SK-N-SH (cell line): ENCODE measurements at regions not wholly inside any gene's neighbourhood (a gene's known extent, or its start where the extent isn't known, plus 50 kb on each side); places are given as distances from the start of the nearest gene placed in this dataset.
A peak's percentile ranks its signal among the peaks of the same experiment; 100 is the strongest.

ENCODE experiments used
- CTCF ChIA-PET: fragments of 300-600, 350-600 bp; formaldehyde crosslinking; extraction: SDS; loops from one replicate; lab custom pipeline; 2021; lab: Yijun Ruan, JAX
- POLR2A ChIA-PET: fragments of 350-600 bp; sonication (Branson Sonifier 250); formaldehyde crosslinking; extraction: SDS; loops from one replicate; lab custom pipeline; 2020; ENCODE audit warnings: antibody characterized with exemption, inconsistent platforms; lab: Yijun Ruan, JAX
- DNase-seq: peaks from one replicate; pipeline ENCODE4 v3.0.0; 2012
- H2AFZ ChIP-seq: fragments of 200-600 bp; sonication (generic); 2 replicates; pipeline ENCODE4 v1.8.1; 2016; ENCODE audit warnings: antibody characterized with exemption, mild to moderate bottlenecking, low read depth
- H3F3A ChIP-seq: fragments of 200-600 bp; sonication (generic); replicated peaks from 2 replicates; pipeline ENCODE3; 2016; ENCODE audit warnings: antibody characterized with exemption, mild to moderate bottlenecking; ENCODE audit not compliant: insufficient read depth
- H3K27ac ChIP-seq, 2 experiments: fragments of 200-500 bp in 1 of 2; fragments of 200-600 bp in 1 of 2; sonication (Bioruptor generic) in 1 of 2; sonication (generic), shearing (Covaris generic) in 1 of 2; 2 replicates each; pipeline versions ENCODE4 v1.5.1 to v1.6.1; 2014 to 2016; ENCODE audit warnings: low read depth in 2 of 2, inconsistent platforms in 1 of 2, low read length in 1 of 2, mild to moderate bottlenecking in 1 of 2, mixed read lengths in 1 of 2
- H3K27me3 ChIP-seq: fragments of 200-600 bp; sonication (generic), shearing (Covaris generic); 2 replicates; pipeline ENCODE4 v1.6.1; 2016; ENCODE audit warnings: mixed run types; ENCODE audit not compliant: insufficient read depth
- H3K36me3 ChIP-seq, 2 experiments: fragments of 200-500 bp in 1 of 2; fragments of 200-600 bp in 1 of 2; sonication (Bioruptor generic) in 1 of 2; sonication (generic) in 1 of 2; replicated peaks in 1 of 2; 2 replicates each; pipeline versions ENCODE3 to v1.5.1; 2014 to 2016; ENCODE audit warnings: low read length in 1 of 2, mild to moderate bottlenecking in 1 of 2; ENCODE audit not compliant: insufficient read depth in 2 of 2, control insufficient read depth in 1 of 2
- H3K4me1 ChIP-seq, 2 experiments: fragments of 200-500 bp in 1 of 2; fragments of 200-600 bp in 1 of 2; sonication (Bioruptor generic) in 1 of 2; sonication (generic), shearing (Covaris generic) in 1 of 2; 2 replicates each; pipeline versions ENCODE4 v1.5.1 to v1.6.1; 2014 to 2016; ENCODE audit warnings: low read depth in 1 of 2, low read length in 1 of 2, mixed run types in 1 of 2; ENCODE audit not compliant: insufficient read depth in 2 of 2, control insufficient read depth in 1 of 2
- H3K4me2 ChIP-seq: fragments of 200-600 bp; sonication (generic), shearing (Covaris generic); 2 replicates; pipeline ENCODE4 v1.6.1; 2017; ENCODE audit warnings: mixed run types
- H3K4me3 ChIP-seq, 2 experiments: fragments of 200-500 bp in 1 of 2; fragments of 200-600 bp in 1 of 2; sonication (Bioruptor generic) in 1 of 2; sonication (generic), shearing (Covaris generic) in 1 of 2; 2 replicates each; pipeline versions ENCODE4 v1.5.1 to v1.8.1; 2014 to 2016; ENCODE audit warnings: low read depth in 2 of 2, inconsistent platforms in 1 of 2, low read length in 1 of 2, mild to moderate bottlenecking in 1 of 2, mixed read lengths in 1 of 2, moderate library complexity in 1 of 2
- H3K79me2 ChIP-seq: fragments of 200-600 bp; sonication (generic); 2 replicates; pipeline ENCODE4 v1.8.1; 2017; ENCODE audit warnings: mild to moderate bottlenecking; ENCODE audit not compliant: insufficient read depth
- H3K9ac ChIP-seq: fragments of 200-600 bp; sonication (generic); 2 replicates; pipeline ENCODE4 v1.6.1; 2017; ENCODE audit warnings: mixed run types
- H3K9me2 ChIP-seq: fragments of 200-600 bp; sonication (generic); 2 replicates; pipeline ENCODE4 v1.6.1; 2017; ENCODE audit warnings: mixed run types
- H3K9me3 ChIP-seq: fragments of 200-600 bp; sonication (generic); 2 replicates; pipeline ENCODE4 v1.6.1; 2017; ENCODE audit warnings: mixed run types, mild to moderate bottlenecking, moderate library complexity
- H4K20me1 ChIP-seq: fragments of 200-600 bp; sonication (generic); 2 replicates; pipeline ENCODE4 v1.6.1; 2017; ENCODE audit warnings: mild to moderate bottlenecking, mixed run types; ENCODE audit not compliant: insufficient read depth
- CHD2 ChIP-seq: fragments of 150-350 bp; IDR thresholded peaks from 2 replicates; pipeline ENCODE4 v1.6.1; 2018; ENCODE audit warnings: low read length; ENCODE audit not compliant: partially characterized antibody
- CTCF ChIP-seq: fragments of 200-600 bp; sonication (generic); IDR thresholded peaks from 2 replicates; pipeline ENCODE4 v1.6.1; 2017; ENCODE audit warnings: antibody characterized with exemption, mild to moderate bottlenecking, moderate library complexity
- ELF1 ChIP-seq: IDR thresholded peaks from 2 replicates; pipeline ENCODE4 v1.4.0; 2012
- EP300 ChIP-seq, 2 experiments: IDR thresholded peaks; 2 replicates each; pipeline versions ENCODE4 v1.4.0 to v1.6.1; 2012; ENCODE audit warnings: borderline replicate concordance in 1 of 2, low read depth in 1 of 2, low read length in 1 of 2
- FOSL2 ChIP-seq: IDR thresholded peaks from 2 replicates; pipeline ENCODE4 v1.4.0; 2012; ENCODE audit warnings: low read depth, mild to moderate bottlenecking, moderate library complexity, borderline replicate concordance
- FOXM1 ChIP-seq: IDR thresholded peaks from 2 replicates; pipeline ENCODE4 v1.4.0; 2012; ENCODE audit warnings: low read depth, mild to moderate bottlenecking
- GATA2 ChIP-seq: sonication (generic); formaldehyde crosslinking; IDR thresholded peaks from 2 replicates; pipeline ENCODE4 v1.5.0; 2020; ENCODE audit warnings: mild to moderate bottlenecking, missing genetic modification reagents
- JUND ChIP-seq: IDR thresholded peaks from 2 replicates; pipeline ENCODE4 v1.4.0; 2012
- MEF2A ChIP-seq: IDR thresholded peaks from 2 replicates; pipeline ENCODE4 v1.4.0; 2012; ENCODE audit warnings: low read depth, borderline replicate concordance
- NFIC ChIP-seq: IDR thresholded peaks from 2 replicates; pipeline ENCODE4 v1.4.0; 2012; ENCODE audit warnings: borderline replicate concordance
- NRF1 ChIP-seq: IDR thresholded peaks from 2 replicates; pipeline ENCODE4 v1.6.1; 2012; ENCODE audit warnings: low read depth, mild to moderate bottlenecking, low read length
- PBX3 ChIP-seq: IDR thresholded peaks from 2 replicates; pipeline ENCODE4; 2012
- RAD21 ChIP-seq: IDR thresholded peaks from 2 replicates; pipeline ENCODE4 v1.6.1; 2012; ENCODE audit warnings: mild to moderate bottlenecking, low read length
- RCOR1 ChIP-seq: fragments of 150-350 bp; IDR thresholded peaks from 2 replicates; pipeline ENCODE4 v1.6.1; 2017; ENCODE audit warnings: antibody characterized with exemption, low read length
- REST ChIP-seq: IDR thresholded peaks from 2 replicates; pipeline ENCODE4 v1.6.1; 2012; ENCODE audit warnings: mild to moderate bottlenecking, low read depth, low read length, moderate library complexity
- RFX5 ChIP-seq: IDR thresholded peaks from 2 replicates; pipeline ENCODE4 v1.6.1; 2012; ENCODE audit warnings: mild to moderate bottlenecking, improper control_type of control experiment, low read length
- RXRA ChIP-seq: IDR thresholded peaks from 2 replicates; pipeline ENCODE4 v1.4.0; 2012; ENCODE audit warnings: low read depth, mild to moderate bottlenecking, borderline replicate concordance
- SMC3 ChIP-seq: IDR thresholded peaks from 2 replicates; pipeline ENCODE4 v1.6.1; 2012; ENCODE audit warnings: low read depth, low read length, improper control_type of control experiment
- TCF12 ChIP-seq: IDR thresholded peaks from 2 replicates; pipeline ENCODE4 v1.4.0; 2012
- TEAD4 ChIP-seq: IDR thresholded peaks from 2 replicates; pipeline ENCODE4 v1.4.0; 2012; ENCODE audit warnings: mild to moderate bottlenecking, borderline replicate concordance; ENCODE audit not compliant: insufficient read depth
- USF2 ChIP-seq: fragments of 150-350 bp; IDR thresholded peaks from 2 replicates; pipeline ENCODE4 v1.6.1; 2017; ENCODE audit warnings: antibody characterized with exemption, low read length, low read depth, borderline replicate concordance
- YY1 ChIP-seq: IDR thresholded peaks from 2 replicates; pipeline ENCODE4 v1.4.0; 2012; ENCODE audit warnings: low read depth, mild to moderate bottlenecking
- WGBS: methylation state at CpG from one replicate; pipeline ENCODE4 v1.1.6; 2017; ENCODE audit warnings: low lambda C conversion rate; 5-methylcytosine and 5-hydroxymethylcytosine counted together
- TF ChIP-seq, protein P1 (sequence below): IDR thresholded peaks from 2 replicates; pipeline ENCODE4 v1.4.0; 2012; ENCODE audit warnings: low read depth

GRCh38 chr17:83018658-83019193 lies 60.7 kb upstream of the METRNL start:
- Histone ChIP-seq H2AFZ (no peak overlapping the region), H3F3A (peaks cover 8% of the 10 kb centered on the region), H3K9ac (no peak overlapping the region), H4K20me1 (no peaks in the 10 kb centered on the region), H3K9me3 (no peaks in the 10 kb centered on the region), H3K36me3 (peaks cover 0 to 6% of the 10 kb centered on the region in 2 experiments), H3K27ac (no peak overlapping the region), H3K9me2 (no peaks in the 10 kb centered on the region), H3K27me3 (no peaks in the 10 kb centered on the region), H3K4me1 (peaks cover 0 to 3% of the 10 kb centered on the region in 2 experiments; a peak in 1 of 4 replicates), H3K79me2 (peaks cover 3% of the 10 kb centered on the region; the same call in 1 of the 2 replicates), H3K4me2 (no peak overlapping the region), H3K4me3 (no peak overlapping the region)
- 93% methylated on average over 23 of the region's 23 CpGs for WGBS
- ChIA-PET CTCF (no interaction called here), POLR2A (no interaction called here)
- DNase-seq = no peak
- TF ChIP-seq CTCF = no peak
- no peak for TF ChIP-seq NRF1
- TF ChIP-seq RXRA = no peak
- TF ChIP-seq RFX5 = no peak
- TF ChIP-seq SMC3 = no peak
- TF ChIP-seq GATA2 (CRISPR knock-in tag) = no peak
- TF ChIP-seq TCF12 = no peak
- TF ChIP-seq CHD2 = no peak
- no peak for TF ChIP-seq YY1
- no peak for TF ChIP-seq JUND
- TF ChIP-seq RAD21 = no peak
- no peak for TF ChIP-seq MEF2A
- no peak for TF ChIP-seq RCOR1
- TF ChIP-seq FOSL2 = no peak
- TF ChIP-seq FOXM1 = no peak
- no peak for TF ChIP-seq NFIC

- Histone ChIP-seq H3K4me1 (peaks cover 0 to 4% of the 10 kb centered on the region in 2 experiments; a peak in 1 of 4 replicates), H3K9me3 (no peaks in the 10 kb centered on the region), H3K27me3 (no peaks in the 10 kb centered on the region), H3K4me2 (no peak overlapping the region), H2AFZ (no peak overlapping the region), H3K27ac (no peak overlapping the region), H4K20me1 (no peaks in the 10 kb centered on the region), H3K79me2 (peaks cover 3% of the 10 kb centered on the region; the same call in 1 of the 2 replicates), H3K9ac (no peak overlapping the region), H3K36me3 (peaks cover 5 to 6% of the 10 kb centered on the region in 2 experiments), H3K9me2 (no peaks in the 10 kb centered on the region), H3F3A (peaks cover 8% of the 10 kb centered on the region), H3K4me3 (no peak overlapping the region)
- CTCF ChIA-PET = no interaction called here
- POLR2A ChIA-PET = no interaction called here
- 81% methylated on average over 10 of the region's 10 CpGs for WGBS
- DNase-seq = peak; percentile 27
- no peak for TF ChIP-seq TCF12
- no peak for TF ChIP-seq USF2
- no peak for TF ChIP-seq EP300 (IDR thresholded peaks at IDR 0.05; ENCODE audit: borderline replicate concordance in 1 of 2, low read depth in 1 of 2, low read length in 1 of 2)
- TF ChIP-seq TEAD4 = no peak
- no peak for TF ChIP-seq PBX3
- no peak for TF ChIP-seq ELF1
- no peak for TF ChIP-seq GATA2 (CRISPR knock-in tag)
- no peak for TF ChIP-seq RFX5
- no peak for TF ChIP-seq MEF2A
- no peak for TF ChIP-seq YY1
- TF ChIP-seq, protein P1, sequence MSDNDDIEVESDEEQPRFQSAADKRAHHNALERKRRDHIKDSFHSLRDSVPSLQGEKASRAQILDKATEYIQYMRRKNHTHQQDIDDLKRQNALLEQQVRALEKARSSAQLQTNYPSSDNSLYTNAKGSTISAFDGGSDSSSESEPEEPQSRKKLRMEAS = no peak
- TF ChIP-seq FOXM1 = no peak
- TF ChIP-seq JUND = no peak
- no peak for TF ChIP-seq REST
Observed at GRCh38 chr17:83019376-83019775, 60.0 kb upstream of the METRNL start.
